NCI-H1436 (cell line): ENCODE measurements at regions not wholly inside any gene's neighbourhood (a gene's known extent, or its start where the extent isn't known, plus 50 kb on each side); places are given as distances from the start of the nearest gene placed in this dataset.
A peak's percentile ranks its signal among the peaks of the same experiment; 100 is the strongest.

Experiments used
- DNase-seq: peaks from one replicate; lab custom pipeline; 2025; lab: John Stamatoyannopoulos, UW

DNA sequence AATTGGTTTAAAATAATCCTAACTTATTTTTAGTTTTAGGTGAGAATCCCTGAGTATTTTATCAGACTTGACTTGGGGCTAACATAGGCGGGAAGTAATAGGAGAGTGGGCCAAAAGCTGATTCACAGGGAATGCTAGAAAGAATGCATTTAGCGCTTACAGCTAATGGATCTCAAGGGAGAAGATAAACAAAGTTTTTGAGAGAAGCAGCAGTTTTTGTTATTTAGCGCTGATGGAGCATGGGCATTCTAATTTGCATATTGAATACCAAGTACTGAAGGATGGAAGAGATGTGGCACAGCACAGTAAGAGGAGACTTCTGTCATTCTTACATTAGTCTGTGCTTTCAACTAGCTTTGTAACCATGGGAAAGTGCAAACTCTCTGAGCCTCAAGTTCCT is 436.0 kb upstream of the FBXO33 start:
- no peak for DNase-seq

DNA sequence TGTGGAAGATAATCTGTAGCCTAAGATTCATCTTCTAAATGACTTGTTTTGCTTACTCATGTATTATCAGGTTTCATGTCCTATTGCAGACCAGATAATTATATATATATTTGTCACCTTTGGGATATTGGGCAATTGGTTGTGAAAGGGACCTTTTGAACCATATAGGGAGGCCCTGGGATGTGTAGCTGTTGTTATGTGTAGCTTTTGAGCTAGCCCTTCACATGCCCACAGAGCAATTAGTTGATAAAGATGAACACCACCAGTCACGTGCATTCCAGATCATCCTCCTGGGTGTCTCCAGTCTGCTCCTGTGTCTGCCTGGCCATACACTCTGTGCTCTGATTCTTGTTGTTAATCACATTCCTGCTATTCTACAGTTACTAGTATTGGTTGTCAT is 431.2 kb upstream of the FBXO33 start:
- DNase-seq, result no peak

GRCh38 chr14:39861696-39862095 is 429.5 kb upstream of the FBXO33 start:
- DNase-seq, result no peak

GRCh38 chr14:39861229-39861600 is 429.0 kb upstream of the FBXO33 start:
- no peak for DNase-seq

- DNase-seq, result no peak
Observed at GRCh38 chr14:39860596-39861228, 428.5 kb upstream of the FBXO33 start.

GRCh38 chr14:39859314-39859713 is 427.1 kb upstream of the FBXO33 start:
- DNase-seq, result no peak

DNA sequence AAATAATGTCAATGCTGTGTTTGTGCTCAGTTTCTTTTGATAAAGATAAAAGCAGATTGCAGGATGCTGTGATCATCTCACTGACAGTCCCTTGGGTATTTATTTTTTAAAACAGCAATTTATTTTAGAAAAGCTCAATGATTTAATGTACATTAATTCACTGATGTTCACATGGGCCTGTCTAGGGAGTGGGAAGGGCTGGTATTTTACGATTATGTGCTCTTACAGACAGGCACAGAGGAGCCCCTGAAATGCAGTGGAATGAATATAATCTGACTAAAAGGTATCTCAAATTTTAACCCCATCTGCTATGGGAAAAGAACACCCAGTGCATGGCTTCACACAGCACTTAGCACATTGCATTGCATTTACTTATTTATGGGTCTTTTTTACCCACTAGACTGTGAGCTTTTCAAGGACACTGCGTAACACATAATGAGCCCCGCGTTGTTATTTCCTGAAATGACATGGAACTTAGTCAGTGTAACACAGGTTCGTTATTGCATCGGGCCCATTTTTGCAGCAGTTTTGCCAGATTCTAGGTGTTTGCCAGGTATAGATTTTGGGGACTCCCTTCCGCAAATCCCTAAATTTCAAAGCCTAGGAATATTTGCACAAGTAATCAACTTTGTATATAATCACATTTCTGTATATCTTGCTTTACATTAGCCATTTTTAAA is 425.3 kb upstream of the FBXO33 start:
- peak; percentile 3 for DNase-seq

- DNase-seq, result peak; percentile 22
Observed at GRCh38 chr14:39853441-39853840, 421.2 kb upstream of the FBXO33 start.

DNA sequence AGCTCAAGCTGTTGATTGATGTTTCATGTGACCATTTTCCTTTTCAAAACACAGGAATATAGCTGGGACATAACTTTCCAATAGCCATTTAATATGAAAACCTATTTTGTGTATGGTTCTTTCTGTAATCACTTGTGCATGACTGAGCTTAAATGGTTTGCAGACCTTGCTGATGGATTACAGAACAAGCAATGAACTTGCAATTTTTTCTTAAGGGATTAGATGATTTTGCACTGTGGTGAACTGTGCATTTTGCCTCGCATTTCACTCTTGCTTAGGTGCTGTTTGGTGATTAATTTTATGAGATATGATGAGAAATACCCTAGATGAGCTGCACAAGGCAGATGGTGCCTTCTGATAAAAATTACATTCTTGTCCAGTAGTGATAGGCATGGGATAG is 419.0 kb upstream of the FBXO33 start:
- no peak for DNase-seq

GRCh38 chr14:39847852-39848251 is 415.6 kb upstream of the FBXO33 start:
- no peak for DNase-seq

- DNase-seq, result no peak
Observed at GRCh38 chr14:39847194-39847593, 415.0 kb upstream of the FBXO33 start.

DNA sequence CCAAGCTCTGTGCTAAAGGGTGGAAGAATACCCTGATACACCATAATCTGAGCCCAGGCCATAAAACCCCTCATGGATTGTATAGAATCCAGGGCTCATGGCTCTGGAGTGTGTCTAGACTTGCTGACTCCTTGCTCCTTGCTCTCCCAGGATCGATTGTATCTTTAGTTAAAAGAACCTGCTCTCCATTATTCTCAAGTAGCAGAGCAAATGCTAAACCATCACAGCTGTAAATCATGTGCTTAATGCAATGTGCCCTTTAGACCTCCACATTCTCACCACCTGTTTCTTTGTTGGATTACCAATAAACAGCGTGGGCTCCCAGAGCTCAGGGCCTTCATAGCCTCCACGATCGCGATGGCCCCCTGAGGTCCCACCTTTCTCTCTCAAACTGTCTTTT is 411.6 kb upstream of the FBXO33 start:
- DNase-seq, result no peak

DNA sequence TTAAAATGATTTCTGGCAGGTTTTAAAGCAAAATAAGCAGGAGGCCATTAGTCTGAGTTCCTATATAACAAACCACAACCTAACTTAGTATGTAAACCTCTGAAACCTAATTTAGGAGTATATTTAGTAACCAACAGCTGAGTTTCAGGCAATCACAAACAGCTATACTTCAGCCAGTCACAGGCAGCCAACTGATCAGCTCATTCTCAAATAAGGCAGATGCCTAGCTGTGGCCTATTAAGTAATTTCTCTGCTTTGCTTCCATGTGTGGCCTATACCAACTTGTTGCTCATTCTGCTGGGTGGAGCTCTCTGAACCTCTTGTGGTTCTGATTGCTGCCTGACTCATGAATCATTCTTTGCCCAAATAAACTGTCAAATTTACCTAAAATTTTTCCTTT is 408.9 kb upstream of the FBXO33 start:
- no peak for DNase-seq

DNA sequence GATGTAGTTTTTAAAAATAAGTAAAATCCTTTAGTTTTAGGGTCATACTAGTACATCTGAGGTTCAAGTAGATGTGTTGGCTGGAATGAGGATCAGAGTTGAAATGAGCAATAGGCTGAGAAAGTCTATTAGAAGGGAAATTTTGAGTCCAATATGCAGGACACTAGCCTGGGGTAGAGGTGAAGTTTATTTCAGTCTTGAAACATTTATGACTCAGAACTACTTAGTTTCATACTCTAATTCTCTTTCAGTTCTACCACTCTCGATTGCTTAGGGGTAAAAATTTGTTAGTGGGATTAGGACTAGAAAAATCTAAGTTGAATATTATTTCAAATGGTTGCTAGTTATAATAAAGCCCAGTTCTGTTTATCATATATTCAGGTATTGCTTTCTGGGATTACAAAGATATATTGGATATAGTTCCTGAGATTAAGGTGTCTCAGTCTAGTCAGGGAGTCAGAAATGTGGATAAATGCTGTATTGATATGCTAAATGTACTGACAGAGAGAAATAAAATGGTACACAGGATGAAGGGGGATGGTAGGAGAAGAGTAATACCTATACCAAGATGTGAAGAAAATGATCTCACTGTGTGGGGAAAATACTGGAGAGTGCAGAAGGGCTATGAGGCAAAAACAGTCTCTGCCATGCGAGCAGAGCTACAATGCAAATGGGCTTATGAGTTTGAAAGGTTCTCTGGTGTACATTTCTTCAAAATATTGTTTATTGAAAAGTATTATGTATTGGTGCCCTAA is 395.8 kb upstream of the FBXO33 start:
- DNase-seq, result no peak

DNA sequence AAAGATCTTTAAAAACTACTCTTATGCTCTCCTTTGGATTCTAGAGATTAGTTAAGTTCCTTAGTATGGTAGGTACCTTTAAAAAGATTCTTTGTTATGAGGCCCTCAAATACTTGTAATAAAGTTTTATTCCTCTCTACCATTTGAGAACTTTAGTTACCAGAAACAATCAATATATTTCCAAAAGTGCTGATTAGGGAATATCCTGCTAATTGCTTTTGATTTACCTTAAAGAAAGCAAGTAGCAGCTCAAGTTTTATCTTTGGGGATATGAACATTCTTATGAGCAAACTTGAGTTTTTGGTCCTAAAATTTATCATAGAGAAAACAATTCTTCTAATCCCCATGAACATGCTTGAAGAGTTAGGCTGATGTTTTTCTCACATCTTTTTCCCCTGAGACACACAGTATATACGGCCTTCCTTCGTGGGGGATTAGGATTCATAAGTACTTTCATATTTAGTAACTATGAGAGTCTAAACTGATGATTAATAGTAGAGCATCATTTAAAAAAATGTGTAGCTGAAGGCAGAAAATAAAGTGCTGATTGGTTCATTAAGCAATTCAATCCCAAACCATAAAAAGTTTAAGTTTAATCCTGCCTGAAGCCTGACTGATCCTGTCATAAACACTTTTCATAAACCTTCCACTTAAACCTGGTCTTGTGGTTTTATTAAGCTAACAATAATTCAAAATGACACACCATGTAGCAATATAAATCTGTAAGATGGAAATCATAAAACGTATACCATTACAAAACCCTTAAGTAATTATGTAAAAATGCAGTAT is 380.5 kb upstream of the FBXO33 start:
- DNase-seq, result no peak

GRCh38 chr14:39807271-39807670 is 375.0 kb upstream of the FBXO33 start:
- DNase-seq, result no peak

DNA sequence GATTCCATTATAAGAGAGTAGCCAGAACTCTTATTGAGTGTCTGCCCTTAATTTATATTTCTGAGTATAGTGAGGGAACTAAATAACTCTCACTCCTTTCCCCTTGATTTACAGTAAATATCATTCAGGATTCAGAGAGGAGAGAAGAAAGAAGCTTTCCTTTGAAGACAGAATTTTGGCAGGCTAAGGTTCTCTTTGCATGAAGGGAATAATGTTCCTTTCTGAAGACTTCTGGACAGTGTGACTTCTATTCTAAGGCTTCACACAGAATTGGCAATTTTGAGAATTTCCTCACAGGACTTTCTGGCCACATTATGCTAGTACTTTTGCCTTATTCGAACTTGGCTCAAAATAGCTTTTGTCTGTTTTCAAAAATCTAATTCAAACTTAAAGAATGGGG is 352.2 kb upstream of the FBXO33 start:
- DNase-seq, result no peak

DNA sequence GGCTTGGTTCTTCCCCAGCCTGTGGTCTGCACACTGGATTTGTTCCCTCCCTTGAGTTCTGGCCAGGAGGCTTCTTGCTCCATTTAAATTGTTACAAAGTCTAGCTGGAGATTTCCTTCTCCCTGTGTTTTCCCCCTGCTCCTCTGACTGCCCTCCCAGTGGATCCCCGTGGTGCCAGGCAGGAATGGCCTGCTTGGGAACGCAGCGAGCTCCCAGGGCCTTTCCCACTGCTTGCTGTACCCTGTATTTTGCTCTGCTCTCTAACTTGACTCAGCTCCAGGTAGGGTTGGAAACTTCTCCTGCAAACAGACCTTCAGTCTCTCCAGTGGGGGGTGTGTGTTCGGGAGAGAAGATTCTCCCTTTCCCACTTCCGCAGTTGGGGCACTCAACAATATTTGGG is 349.2 kb upstream of the FBXO33 start:
- DNase-seq, result no peak

- no peak for DNase-seq
Observed at GRCh38 chr14:39773387-39774126, 341.3 kb upstream of the FBXO33 start.

GRCh38 chr14:39772627-39773026 is 340.4 kb upstream of the FBXO33 start:
- DNase-seq, result no peak

DNA sequence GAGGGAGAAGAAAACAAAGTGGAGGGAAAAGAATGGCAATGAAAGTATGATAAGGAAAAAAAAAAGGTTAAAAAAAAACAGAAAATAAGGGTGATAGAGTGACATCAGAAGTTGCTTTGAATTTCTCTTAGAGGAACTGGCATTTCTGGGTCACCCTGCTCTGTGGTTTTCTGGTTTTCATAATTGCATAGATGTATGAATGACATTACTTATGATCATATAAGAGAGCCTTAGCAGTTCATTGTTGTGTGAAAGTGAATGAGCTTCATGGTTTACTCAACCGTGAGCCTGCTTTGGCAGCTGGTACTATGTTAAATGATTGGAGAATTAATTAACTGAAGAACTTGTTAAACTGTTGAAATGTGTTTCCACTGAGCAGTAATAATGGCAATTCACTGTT is 336.4 kb upstream of the FBXO33 start:
- peak; percentile 1 for DNase-seq
